Effector memory CD8-positive, alpha-beta T cell (primary cell): ENCODE measurements at regions not wholly inside any gene's neighbourhood (a gene's known extent, or its start where the extent isn't known, plus 50 kb on each side); places are given as distances from the start of the nearest gene placed in this dataset.

Source experiments
- ATAC-seq: fragments of 150-1000 bp; cut with Tn5 transposase; replicated peaks from 2 replicates; pipeline ENCODE4 v1.10.0; 2021; ENCODE audit warnings: mild to moderate bottlenecking, moderate library complexity
- DNase-seq, 3 experiments: peaks; one replicate each; pipeline ENCODE4 v3.0.0; 2021
- H3K27ac Mint-ChIP-seq, 2 donors: one replicate each; pipeline ENCODE4 v1.8.0; 2022; ENCODE audit warnings: mild to moderate bottlenecking in 2 of 2, mixed read lengths in 2 of 2, moderate library complexity in 2 of 2
- H3K27me3 Mint-ChIP-seq, 2 donors: one replicate each; pipeline ENCODE4 v1.8.0; 2022; ENCODE audit warnings: mixed read lengths in 2 of 2
- H3K36me3 Mint-ChIP-seq: one replicate; pipeline ENCODE4 v1.8.0; 2022; ENCODE audit warnings: mild to moderate bottlenecking, moderate library complexity, mixed read lengths; ENCODE audit not compliant: insufficient read depth
- H3K4me1 Mint-ChIP-seq, 2 donors: one replicate each; pipeline ENCODE4 v1.8.0; 2022; ENCODE audit warnings: low read depth in 2 of 2, mixed read lengths in 2 of 2
- H3K4me3 Mint-ChIP-seq, 2 donors: one replicate each; pipeline ENCODE4 v1.8.0; 2022; ENCODE audit warnings: mild to moderate bottlenecking in 2 of 2, mixed read lengths in 2 of 2, moderate library complexity in 2 of 2
- H3K9me3 Mint-ChIP-seq, 2 donors: one replicate each; pipeline ENCODE4 v1.8.0; 2022; ENCODE audit warnings: mixed read lengths in 2 of 2

- Mint-ChIP-seq H3K27me3 (peaks cover 0 to 17% of the 10 kb centered on the region in 2 donors), H3K9me3 (no peaks in the 10 kb centered on the region), H3K27ac (no peak overlapping the region), H3K4me3 (no peak overlapping the region), H3K4me1 (peaks cover 2 to 6% of the 10 kb centered on the region in 2 donors), H3K36me3 (no peaks in the 10 kb centered on the region)
- DNase-seq = no peak
- ATAC-seq = no peak
Measured at GRCh38 chr6:109224107-109224875, 129.0 kb downstream of the CEP57L1 start.

- DNase-seq (no peak), ATAC-seq (no peak)
- H3K9me3 Mint-ChIP-seq = no peaks in the 10 kb centered on the region
- no peaks in the 10 kb centered on the region for H3K36me3 Mint-ChIP-seq
- peaks cover 2 to 6% of the 10 kb centered on the region in 2 donors for H3K4me1 Mint-ChIP-seq
- H3K27ac Mint-ChIP-seq = no peak overlapping the region
- H3K4me3 Mint-ChIP-seq = no peak overlapping the region
- H3K27me3 Mint-ChIP-seq = peaks cover 6 to 26% of the 10 kb centered on the region in 2 donors
Measured at GRCh38 chr6:109222848-109223247, 127.5 kb downstream of the CEP57L1 start.

GRCh38 chr6:109221543-109222195 is 126.4 kb downstream of the CEP57L1 start:
- Mint-ChIP-seq H3K9me3 (no peaks in the 10 kb centered on the region), H3K36me3 (no peaks in the 10 kb centered on the region), H3K4me3 (no peak overlapping the region), H3K27ac (no peak overlapping the region), H3K4me1 (peaks cover 2 to 6% of the 10 kb centered on the region in 2 donors), H3K27me3 (peaks cover 15 to 37% of the 10 kb centered on the region in 2 donors)
- ATAC-seq (no peak), DNase-seq (no peak)
